H1 (cell line): ENCODE measurements at regions not wholly inside any gene's neighbourhood (a gene's known extent, or its start where the extent isn't known, plus 50 kb on each side); places are given as distances from the start of the nearest gene placed in this dataset.

Experiments
- CTCF ChIA-PET: fragments of 300-600 bp; sonication (Branson Sonifier 250); formaldehyde crosslinking; loops from one replicate; lab custom pipeline; 2021; ENCODE audit not compliant: partially characterized antibody; lab: Charles Lee
- POLR2A ChIA-PET: fragments of 300-600 bp; sonication (Branson Sonifier 250); formaldehyde crosslinking; loops from one replicate; lab custom pipeline; 2021; ENCODE audit warnings: inconsistent platforms; ENCODE audit not compliant: partially characterized antibody; lab: Charles Lee
- DNase-seq, 2 experiments: peaks; one replicate each; pipeline versions ENCODE4 v3.0.0 to v3.0.0-alpha.2; 2010 to 2022; ENCODE audit warnings: low spot score in 2 of 2, low read depth in 1 of 2, mixed read lengths in 1 of 2
- FAIRE-seq: peaks from 2 replicates; lab custom pipeline; 2011; peaks lifted over from hg19 to GRCh38; lab: Jason Lieb, UNC
- H2AFZ ChIP-seq: 2 replicates; pipeline ENCODE4 v1.8.1; 2012; ENCODE audit warnings: low read length, inconsistent platforms
- H2AK5ac ChIP-seq: 2 replicates; pipeline ENCODE4 v1.6.1; 2013; ENCODE audit warnings: low read depth, low read length
- H2BK120ac ChIP-seq: replicated peaks from 2 replicates; pipeline ENCODE3; 2013; ENCODE audit warnings: low read depth, low read length, inconsistent platforms
- H2BK12ac ChIP-seq: 2 replicates; pipeline ENCODE4 v1.6.1; 2013; ENCODE audit warnings: low read depth, low read length
- H2BK15ac ChIP-seq: 2 replicates; pipeline ENCODE4 v1.6.1; 2013; ENCODE audit warnings: low read length
- H2BK20ac ChIP-seq: 2 replicates; pipeline ENCODE4 v1.6.1; 2013; ENCODE audit warnings: low read length
- H2BK5ac ChIP-seq: 2 replicates; pipeline ENCODE4 v1.6.1; 2013; ENCODE audit warnings: low read depth, low read length
- H3K14ac ChIP-seq: 2 replicates; pipeline ENCODE4 v1.6.1; 2013; ENCODE audit warnings: inconsistent platforms; ENCODE audit not compliant: insufficient read length
- H3K18ac ChIP-seq: 2 replicates; pipeline ENCODE4 v1.6.1; 2013; ENCODE audit warnings: low read length; ENCODE audit errors: extremely low read depth
- H3K23ac ChIP-seq: 2 replicates; pipeline ENCODE4 v1.6.1; 2013; ENCODE audit warnings: inconsistent platforms; ENCODE audit not compliant: insufficient read length
- H3K23me2 ChIP-seq: 2 replicates; pipeline ENCODE4 v1.6.1; 2013; ENCODE audit warnings: low read depth, low read length
- H3K27ac ChIP-seq: 2 replicates; pipeline ENCODE4 v1.6.1; 2011; ENCODE audit warnings: low read depth, low read length, inconsistent platforms
- H3K27me3 ChIP-seq, 4 experiments: replicated peaks in 1 of 4; 1 replicate in 1 of 4; 2 replicates in 3 of 4; pipeline versions ENCODE4 v1.6.1 to v1.8.1; 2011 to 2013; ENCODE audit warnings: low read length in 3 of 4, mild to moderate bottlenecking in 3 of 4, inconsistent platforms in 2 of 4, mixed read lengths in 2 of 4, moderate library complexity in 1 of 4; ENCODE audit not compliant: control insufficient read depth in 3 of 4, insufficient read depth in 3 of 4; ENCODE audit errors: extremely low read depth in 1 of 4
- H3K36me3 ChIP-seq, 4 experiments: 2 replicates each; pipeline versions ENCODE4 v1.6.1 to v1.8.1; 2011 to 2013; ENCODE audit warnings: mild to moderate bottlenecking in 4 of 4, low read length in 3 of 4, moderate library complexity in 2 of 4, control low read depth in 1 of 4, inconsistent platforms in 1 of 4; ENCODE audit not compliant: insufficient read depth in 4 of 4, control insufficient read depth in 2 of 4
- H3K4ac ChIP-seq: replicated peaks from 2 replicates; pipeline ENCODE3; 2013; ENCODE audit warnings: low read length, low read depth, mixed read lengths, inconsistent platforms; ENCODE audit not compliant: insufficient read length
- H3K4me1 ChIP-seq, 4 experiments: replicated peaks in 1 of 4; 1 replicate in 1 of 4; 2 replicates in 3 of 4; pipeline versions ENCODE4 v1.6.1 to v1.8.1; 2011 to 2013; ENCODE audit warnings: low read length in 3 of 4, inconsistent platforms in 2 of 4, mixed read lengths in 1 of 4; ENCODE audit not compliant: insufficient read depth in 4 of 4, control insufficient read depth in 3 of 4
- H3K4me2 ChIP-seq, 2 experiments: 2 replicates each; pipeline versions ENCODE4 v1.6.1 to v1.8.1; 2011 to 2013; ENCODE audit warnings: low read depth in 2 of 2, low read length in 2 of 2, control low read depth in 1 of 2, inconsistent platforms in 1 of 2, mild to moderate bottlenecking in 1 of 2; ENCODE audit not compliant: insufficient read depth in 1 of 2
- H3K4me3 ChIP-seq, 4 experiments: fragments of 200-600, 300-600 bp in 1 of 4; sonication (generic), shearing (Covaris generic), sonication (Bioruptor Twin) in 1 of 4; 2 replicates each; pipeline versions ENCODE4 v1.5.1 to v1.8.1; 2011 to 2016; ENCODE audit warnings: low read length in 4 of 4, low read depth in 3 of 4, control low read depth in 2 of 4, inconsistent platforms in 2 of 4, mild to moderate bottlenecking in 2 of 4, mixed read lengths in 1 of 4, moderate library complexity in 1 of 4; ENCODE audit not compliant: insufficient read depth in 2 of 4; ENCODE audit errors: extremely low read depth in 1 of 4
- H3K56ac ChIP-seq: replicated peaks from 2 replicates; pipeline ENCODE3; 2013; ENCODE audit warnings: low read depth, mild to moderate bottlenecking, mixed read lengths, low read length, inconsistent platforms; ENCODE audit not compliant: insufficient read length
- H3K79me1 ChIP-seq: 2 replicates; pipeline ENCODE4 v1.6.1; 2013; ENCODE audit warnings: low read depth, low read length, control low read depth
- H3K79me2 ChIP-seq, 2 experiments: 2 replicates each; pipeline versions ENCODE4 v1.6.1 to v1.8.1; 2012 to 2013; ENCODE audit warnings: low read length in 2 of 2, mild to moderate bottlenecking in 2 of 2, inconsistent platforms in 1 of 2; ENCODE audit not compliant: insufficient read depth in 2 of 2, control insufficient read depth in 1 of 2
- H3K9ac ChIP-seq, 4 experiments: replicated peaks in 1 of 4; 1 replicate in 1 of 4; 2 replicates in 3 of 4; pipeline versions ENCODE4 v1.6.1 to v1.8.1; 2011 to 2013; ENCODE audit warnings: low read depth in 3 of 4, low read length in 3 of 4, control low read depth in 2 of 4, mild to moderate bottlenecking in 2 of 4, moderate library complexity in 2 of 4, inconsistent platforms in 1 of 4; ENCODE audit errors: extremely low read depth in 1 of 4
- H3K9me3 ChIP-seq, 2 experiments: 2 replicates each; pipeline versions ENCODE4 v1.6.1 to v1.8.1; 2012 to 2013; ENCODE audit warnings: mild to moderate bottlenecking in 2 of 2, moderate library complexity in 2 of 2, control low read depth in 1 of 2, inconsistent platforms in 1 of 2, low read depth in 1 of 2, low read length in 1 of 2, mixed read lengths in 1 of 2; ENCODE audit not compliant: insufficient read depth in 2 of 2
- H4K20me1 ChIP-seq, 2 experiments: replicated peaks in 1 of 2; 2 replicates each; pipeline versions ENCODE3 to v1.8.1; 2011 to 2013; ENCODE audit warnings: inconsistent platforms in 2 of 2, low read length in 2 of 2, mild to moderate bottlenecking in 1 of 2; ENCODE audit not compliant: insufficient read depth in 2 of 2, control insufficient read depth in 1 of 2
- H4K5ac ChIP-seq: 2 replicates; pipeline ENCODE4 v1.6.1; 2013; ENCODE audit warnings: low read length, low read depth, mixed read lengths, inconsistent platforms; ENCODE audit not compliant: insufficient read length
- H4K8ac ChIP-seq: 2 replicates; pipeline ENCODE4 v1.8.0; 2013; ENCODE audit warnings: mild to moderate bottlenecking, moderate library complexity, low read length, inconsistent platforms; ENCODE audit not compliant: insufficient read depth; ENCODE audit errors: extremely low read depth
- H4K91ac ChIP-seq: replicated peaks from 2 replicates; pipeline ENCODE3; 2013; ENCODE audit warnings: low read length, mixed read lengths, inconsistent platforms; ENCODE audit not compliant: insufficient read length
- ATF2 ChIP-seq: IDR thresholded peaks from 2 replicates; pipeline ENCODE4 v1.6.1; 2012; ENCODE audit warnings: low read length, inconsistent platforms
- E2F6 ChIP-seq: IDR thresholded peaks from 2 replicates; pipeline ENCODE4 v1.6.1; 2012; ENCODE audit warnings: inconsistent platforms
- MAFK ChIP-seq: IDR thresholded peaks from 2 replicates; pipeline ENCODE4 v1.6.1; 2012; ENCODE audit warnings: low read depth, mild to moderate bottlenecking, improper control_type of control experiment, low read length
- PHF8 ChIP-seq: fragments of 200-600 bp; sonication (generic); conservative IDR thresholded peaks from 2 replicates; pipeline ENCODE4 v1.7.1; 2012; ENCODE audit warnings: low read depth, mild to moderate bottlenecking, inconsistent platforms, low read length, moderate library complexity
- RAD21 ChIP-seq, 2 experiments: IDR thresholded peaks in 1 of 2; conservative IDR thresholded peaks in 1 of 2; 2 replicates each; pipeline ENCODE4 v1.6.1; 2011; ENCODE audit warnings: low read depth in 2 of 2, low read length in 2 of 2, improper control_type of control experiment in 1 of 2, inconsistent platforms in 1 of 2, mild to moderate bottlenecking in 1 of 2, moderate library complexity in 1 of 2
- SAP30 ChIP-seq: fragments of 300-600 bp; sonication (generic); IDR thresholded peaks from 2 replicates; pipeline ENCODE4 v1.7.1; 2012; ENCODE audit warnings: low read length, moderate library complexity, mild to moderate bottlenecking, inconsistent platforms; ENCODE audit not compliant: insufficient read depth, insufficient replicate concordance
- SP4 ChIP-seq: IDR thresholded peaks from 2 replicates; pipeline ENCODE4 v1.6.1; 2012; ENCODE audit warnings: low read length, inconsistent platforms
- TCF12 ChIP-seq: IDR thresholded peaks from 2 replicates; pipeline ENCODE4 v1.6.1; 2011; ENCODE audit warnings: low read depth, mild to moderate bottlenecking, low read length
- WGBS, 2 experiments: shearing (Covaris generic) in 1 of 2; methylation state at CpG; one replicate each; pipeline versions ENCODE4 v1.1.6 to v1.1.7; 2013 to 2015; ENCODE audit warnings: low lambda C conversion rate in 2 of 2, mixed read lengths in 2 of 2, inconsistent platforms in 1 of 2, low coverage in 1 of 2, missing lambda C conversion rate in 1 of 2; ENCODE audit not compliant: insufficient replicate concordance in 2 of 2, insufficient coverage in 1 of 2, insufficient read length in 1 of 2; ENCODE audit errors: extremely low coverage in 1 of 2, missing lambda C conversion rate in 1 of 2; 5-methylcytosine and 5-hydroxymethylcytosine counted together
- TF ChIP-seq, protein P1 (sequence below), 3 experiments: IDR thresholded peaks; 1 replicate in 2 of 3; 2 replicates in 1 of 3; pipeline versions ENCODE4 v1.5.1 to v1.6.1; 2011; ENCODE audit warnings: low read length in 3 of 3, mild to moderate bottlenecking in 3 of 3, inconsistent platforms in 2 of 3, low read depth in 1 of 3, moderate library complexity in 1 of 3; ENCODE audit not compliant: insufficient read depth in 1 of 3; ENCODE audit errors: control extremely low read depth in 1 of 3

- no peak overlapping the region for H3K4me3 ChIP-seq
- H4K5ac ChIP-seq: no peak overlapping the region
- H2BK20ac ChIP-seq: no peak overlapping the region
- no peak overlapping the region for H2BK15ac ChIP-seq
- no peak overlapping the region for H4K8ac ChIP-seq
- H3K23me2 ChIP-seq: no peaks in the 10 kb centered on the region
- no peak overlapping the region for H2AFZ ChIP-seq
- H4K91ac ChIP-seq: no peak overlapping the region
- H3K4ac ChIP-seq: no peak overlapping the region
- no peak overlapping the region for H3K9ac ChIP-seq
- 70% methylated on average over 1 of the region's 1 CpG; no CpG with 5 or more reads in 1 of the 2 experiments for WGBS, 2 experiments
- DNase-seq (no peak), FAIRE-seq (no peak)
- ChIA-PET CTCF (no interaction called here), POLR2A (no interaction called here)
- no peaks in the 10 kb centered on the region for H3K4me1 ChIP-seq
- H3K18ac ChIP-seq: no peak overlapping the region
- no peak overlapping the region for H3K23ac ChIP-seq
- peaks cover 6 to 9% of the 10 kb centered on the region in 2 experiments; a peak in 2 of 4 replicates for H3K9me3 ChIP-seq
- no peak overlapping the region for H2BK12ac ChIP-seq
- no peaks in the 10 kb centered on the region for H4K20me1 ChIP-seq
- no peaks in the 10 kb centered on the region for H3K79me2 ChIP-seq
- no peak overlapping the region for H3K56ac ChIP-seq
- no peak overlapping the region for H3K4me2 ChIP-seq
- H3K27me3 ChIP-seq: no peaks in the 10 kb centered on the region
- no peak overlapping the region for H3K27ac ChIP-seq
- no peaks in the 10 kb centered on the region for H3K36me3 ChIP-seq
- H3K79me1 ChIP-seq: no peaks in the 10 kb centered on the region
- H3K14ac ChIP-seq: no peak overlapping the region
- no peak overlapping the region for H2BK120ac ChIP-seq
- no peak overlapping the region for H2BK5ac ChIP-seq
- no peak overlapping the region for H2AK5ac ChIP-seq
- TF ChIP-seq RAD21 (IDR thresholded peaks at IDR 0.05 in 1 of 2, conservative IDR thresholded peaks at IDR 0.05 in 1 of 2; ENCODE audit: low read depth in 2 of 2, low read length in 2 of 2) (no peak), TCF12 (no peak), E2F6 (no peak), SAP30 (no peak), MAFK (no peak), ATF2 (no peak), PHF8 (no peak), SP4 (no peak)
- TF ChIP-seq, protein P1, sequence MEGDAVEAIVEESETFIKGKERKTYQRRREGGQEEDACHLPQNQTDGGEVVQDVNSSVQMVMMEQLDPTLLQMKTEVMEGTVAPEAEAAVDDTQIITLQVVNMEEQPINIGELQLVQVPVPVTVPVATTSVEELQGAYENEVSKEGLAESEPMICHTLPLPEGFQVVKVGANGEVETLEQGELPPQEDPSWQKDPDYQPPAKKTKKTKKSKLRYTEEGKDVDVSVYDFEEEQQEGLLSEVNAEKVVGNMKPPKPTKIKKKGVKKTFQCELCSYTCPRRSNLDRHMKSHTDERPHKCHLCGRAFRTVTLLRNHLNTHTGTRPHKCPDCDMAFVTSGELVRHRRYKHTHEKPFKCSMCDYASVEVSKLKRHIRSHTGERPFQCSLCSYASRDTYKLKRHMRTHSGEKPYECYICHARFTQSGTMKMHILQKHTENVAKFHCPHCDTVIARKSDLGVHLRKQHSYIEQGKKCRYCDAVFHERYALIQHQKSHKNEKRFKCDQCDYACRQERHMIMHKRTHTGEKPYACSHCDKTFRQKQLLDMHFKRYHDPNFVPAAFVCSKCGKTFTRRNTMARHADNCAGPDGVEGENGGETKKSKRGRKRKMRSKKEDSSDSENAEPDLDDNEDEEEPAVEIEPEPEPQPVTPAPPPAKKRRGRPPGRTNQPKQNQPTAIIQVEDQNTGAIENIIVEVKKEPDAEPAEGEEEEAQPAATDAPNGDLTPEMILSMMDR (IDR thresholded peaks at IDR 0.05; ENCODE audit: control extremely low read depth in 1 of 3, insufficient read depth in 1 of 3, low read depth in 1 of 3, low read length in 3 of 3): no peak
Observed at GRCh38 chr9:23361096-23361495, 464.9 kb downstream of the ELAVL2 start.
